ENCODE measurements at regions not wholly inside any gene's neighbourhood (a gene's known extent, or its start where the extent isn't known, plus 50 kb on each side); places are given as distances from the start of the nearest gene placed in this dataset.

GRCh38 chr18:22639561-22639960 is 221.8 kb upstream of the CTAGE1 start:
- peak; percentile 17 for DNase-seq (ENCODE audit: low read depth)
- no peak for TF ChIP-seq CTCF (conservative IDR thresholded peaks at IDR 0.05; ENCODE audit: low read depth, low read length)

GRCh38 chr18:22640281-22640842 is 222.6 kb upstream of the CTAGE1 start:
- no peak for DNase-seq (ENCODE audit: low read depth)
- H3K4me3 ChIP-seq (ENCODE audit: low read depth, low read length) = no peak overlapping the region
- TF ChIP-seq CTCF (conservative IDR thresholded peaks at IDR 0.05; ENCODE audit: low read depth, low read length) = no peak

More at GRCh38 chr18:22639561-22639960, 221.8 kb upstream of the CTAGE1 start:
- H3K4me3 ChIP-seq (ENCODE audit: low read depth, low read length) = no peak overlapping the region

DNA sequence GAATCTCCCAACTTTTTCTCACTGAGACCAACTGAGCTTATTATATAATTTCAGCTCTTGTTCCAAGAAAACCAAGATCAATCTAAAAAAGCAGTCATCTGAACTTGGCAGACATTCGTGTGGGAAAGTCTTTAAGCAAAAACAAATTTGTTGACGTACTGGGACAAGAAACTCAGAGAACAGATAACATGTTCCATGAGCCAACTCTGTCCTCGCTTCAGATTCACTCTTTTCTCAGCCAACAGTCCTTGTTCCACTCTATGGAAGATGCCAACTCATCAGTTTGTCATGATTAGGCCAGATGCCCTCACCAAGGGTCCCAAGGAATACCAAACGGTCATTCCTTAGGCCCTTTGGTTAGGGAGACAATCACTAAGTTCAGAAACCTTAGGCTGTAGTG is 224.2 kb upstream of the CTAGE1 start:
- peak; percentile 49 for DNase-seq (ENCODE audit: low read depth)
- H3K4me3 ChIP-seq (ENCODE audit: low read depth, low read length) = no peak overlapping the region
- TF ChIP-seq CTCF (conservative IDR thresholded peaks at IDR 0.05; ENCODE audit: low read depth, low read length) = no peak

DNA sequence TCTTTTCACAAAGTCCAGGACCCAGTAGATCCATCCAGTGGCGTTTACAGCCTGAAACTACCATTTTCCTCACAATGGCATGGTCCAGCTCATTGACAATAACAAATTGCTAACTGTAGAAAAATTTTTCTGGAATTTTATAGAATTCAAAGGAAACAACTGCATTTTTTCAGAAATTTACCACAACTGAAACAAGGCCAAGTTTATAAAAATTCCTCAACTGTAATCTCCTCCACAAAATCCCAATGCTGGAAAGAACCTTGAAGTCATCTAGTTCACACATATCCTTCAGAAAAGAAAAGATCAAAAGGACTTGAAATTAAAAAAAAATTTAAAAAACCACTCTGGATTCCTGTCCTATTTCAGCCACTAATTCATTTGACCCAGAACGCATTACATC is 226.0 kb upstream of the CTAGE1 start:
- DNase-seq (ENCODE audit: low read depth) = peak; percentile 35
- TF ChIP-seq CTCF (conservative IDR thresholded peaks at IDR 0.05; ENCODE audit: low read depth, low read length) = no peak
- no peak overlapping the region for H3K4me3 ChIP-seq (ENCODE audit: low read depth, low read length)

- no peak for TF ChIP-seq CTCF (conservative IDR thresholded peaks at IDR 0.05; ENCODE audit: low read depth, low read length)
- peak; percentile 50 for DNase-seq (ENCODE audit: low read depth)
- no peak overlapping the region for H3K4me3 ChIP-seq (ENCODE audit: low read depth, low read length)
These were observed 232.5 kb upstream of the CTAGE1 start for GRCh38 chr18:22650247-22650646.

DNA sequence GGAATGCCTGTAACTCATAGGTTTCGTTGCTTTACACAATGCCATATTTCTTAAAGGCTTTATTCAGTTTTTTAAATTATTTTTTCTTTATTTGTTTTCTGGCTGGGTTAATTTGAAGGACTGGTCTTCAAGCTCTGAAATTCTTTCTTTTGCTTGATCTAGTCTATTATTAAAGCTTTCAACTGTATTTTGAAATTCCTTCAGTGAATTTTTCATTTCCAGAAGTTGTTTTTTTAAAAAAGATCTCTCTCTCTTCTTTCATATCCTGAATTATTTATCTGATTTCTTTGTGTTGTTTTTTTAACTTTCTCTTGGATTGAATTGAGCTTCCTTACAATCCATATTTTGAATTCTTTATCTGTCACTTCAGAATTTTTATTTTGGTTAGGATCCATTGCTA is 239.9 kb upstream of the CTAGE1 start:
- DNase-seq (ENCODE audit: low read depth) = no peak
- H3K4me3 ChIP-seq (ENCODE audit: low read depth, low read length) = no peak overlapping the region
- no peak for TF ChIP-seq CTCF (conservative IDR thresholded peaks at IDR 0.05; ENCODE audit: low read depth, low read length)

- no peak overlapping the region for H3K4me3 ChIP-seq (ENCODE audit: low read depth, low read length)
These were observed 240.6 kb upstream of the CTAGE1 start for GRCh38 chr18:22658318-22658717.

More at GRCh38 chr18:22658318-22658717, 240.6 kb upstream of the CTAGE1 start:
- DNase-seq (ENCODE audit: low read depth) = no peak
- no peak for TF ChIP-seq CTCF (conservative IDR thresholded peaks at IDR 0.05; ENCODE audit: low read depth, low read length)
